ENCODE measurements at regions not wholly inside any gene's neighbourhood (a gene's known extent, or its start where the extent isn't known, plus 50 kb on each side); places are given as distances from the start of the nearest gene placed in this dataset.

DNA sequence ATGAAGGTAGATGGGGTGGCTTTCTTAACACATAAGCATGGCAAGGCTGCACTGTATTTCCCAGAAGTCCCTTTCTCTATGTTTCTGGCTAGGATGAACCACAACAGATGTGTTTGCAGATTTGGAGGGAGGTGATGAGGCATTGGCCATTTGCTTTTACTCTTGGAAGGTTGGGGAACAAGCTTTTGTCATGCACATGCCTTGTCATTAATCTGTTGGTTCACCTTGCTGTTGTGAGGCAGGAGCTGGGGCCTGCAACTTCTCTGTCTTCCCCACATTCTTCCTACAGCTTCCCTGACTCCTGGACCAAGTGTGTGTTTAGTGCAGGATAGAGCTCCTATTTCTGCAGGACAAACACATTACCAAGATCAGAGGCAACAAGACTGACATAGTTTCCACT, 326.2 kb upstream of the SPTLC3 start:
- TF ChIP-seq GATA2 (IDR thresholded peaks at IDR 0.05; ENCODE audit: insufficient read depth, insufficient read length, low read depth, low read length), result no peak
- no peak for TF ChIP-seq POLR2AphosphoS5 (IDR thresholded peaks at IDR 0.05; ENCODE audit: insufficient read depth, low read depth, low read length)
- TF ChIP-seq, protein P1, sequence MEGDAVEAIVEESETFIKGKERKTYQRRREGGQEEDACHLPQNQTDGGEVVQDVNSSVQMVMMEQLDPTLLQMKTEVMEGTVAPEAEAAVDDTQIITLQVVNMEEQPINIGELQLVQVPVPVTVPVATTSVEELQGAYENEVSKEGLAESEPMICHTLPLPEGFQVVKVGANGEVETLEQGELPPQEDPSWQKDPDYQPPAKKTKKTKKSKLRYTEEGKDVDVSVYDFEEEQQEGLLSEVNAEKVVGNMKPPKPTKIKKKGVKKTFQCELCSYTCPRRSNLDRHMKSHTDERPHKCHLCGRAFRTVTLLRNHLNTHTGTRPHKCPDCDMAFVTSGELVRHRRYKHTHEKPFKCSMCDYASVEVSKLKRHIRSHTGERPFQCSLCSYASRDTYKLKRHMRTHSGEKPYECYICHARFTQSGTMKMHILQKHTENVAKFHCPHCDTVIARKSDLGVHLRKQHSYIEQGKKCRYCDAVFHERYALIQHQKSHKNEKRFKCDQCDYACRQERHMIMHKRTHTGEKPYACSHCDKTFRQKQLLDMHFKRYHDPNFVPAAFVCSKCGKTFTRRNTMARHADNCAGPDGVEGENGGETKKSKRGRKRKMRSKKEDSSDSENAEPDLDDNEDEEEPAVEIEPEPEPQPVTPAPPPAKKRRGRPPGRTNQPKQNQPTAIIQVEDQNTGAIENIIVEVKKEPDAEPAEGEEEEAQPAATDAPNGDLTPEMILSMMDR (IDR thresholded peaks at IDR 0.05; ENCODE audit: extremely low read depth in 1 of 2, insufficient read depth in 1 of 2, low read depth in 1 of 2, low read length in 2 of 2), result no peak
- TF ChIP-seq POLR2A (IDR thresholded peaks at IDR 0.05; ENCODE audit: low read depth, low read length), result no peak
- TF ChIP-seq EZH2 (IDR thresholded peaks at IDR 0.05; ENCODE audit: borderline replicate concordance, low read depth, low read length, severe bottlenecking), result no peak
